Neural crest cell (in vitro differentiated cells): ENCODE measurements at regions not wholly inside any gene's neighbourhood (a gene's known extent, or its start where the extent isn't known, plus 50 kb on each side); places are given as distances from the start of the nearest gene placed in this dataset.

Source experiments
- DNase-seq: peaks from one replicate; pipeline ENCODE4 v3.0.0; 2021; ENCODE audit warnings: low read depth, mixed read lengths, low spot score
- H3K27ac Mint-ChIP-seq: one replicate; pipeline ENCODE4 v1.8.0; 2021; ENCODE audit warnings: mild to moderate bottlenecking, mixed read lengths; ENCODE audit not compliant: unreplicated experiment
- H3K27me3 Mint-ChIP-seq: 2 replicates; pipeline ENCODE4 v1.8.0; 2021; ENCODE audit warnings: low read depth, mild to moderate bottlenecking, mixed read lengths
- H3K36me3 Mint-ChIP-seq: 2 replicates; pipeline ENCODE4 v1.8.0; 2021; ENCODE audit warnings: low read depth, mild to moderate bottlenecking, mixed read lengths
- H3K4me1 Mint-ChIP-seq: 2 replicates; pipeline ENCODE4 v1.8.0; 2021; ENCODE audit warnings: mixed read lengths
- H3K4me3 Mint-ChIP-seq: one replicate; pipeline ENCODE4 v1.8.0; 2021; ENCODE audit warnings: mild to moderate bottlenecking, mixed read lengths
- H3K9me3 Mint-ChIP-seq: 2 replicates; pipeline ENCODE4 v1.8.0; 2021; ENCODE audit warnings: mixed read lengths
- CTCF ChIP-seq: fragments of 200-600 bp; sonication (generic); conservative IDR thresholded peaks from 2 replicates; pipeline ENCODE4 v1.5.0; 2021; ENCODE audit warnings: antibody characterized with exemption, mild to moderate bottlenecking

DNA sequence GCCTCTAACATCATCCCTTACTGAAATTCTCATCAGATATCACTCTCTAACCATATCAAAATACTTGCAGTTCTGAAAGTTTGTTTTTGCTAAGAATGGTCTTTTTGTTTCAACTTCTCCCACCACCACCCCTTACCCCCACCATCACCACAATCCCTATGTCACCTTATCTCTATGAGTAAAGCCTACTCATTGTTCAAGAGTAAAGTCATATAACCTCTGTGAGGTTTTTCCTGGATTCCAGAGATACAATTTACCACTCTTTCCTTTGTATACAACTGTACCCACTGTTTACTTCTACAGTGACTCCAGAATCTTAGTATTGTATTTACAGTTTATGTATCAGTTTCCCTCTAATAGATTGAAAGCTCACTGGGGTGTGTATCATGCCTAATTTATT is 158.0 kb upstream of the PCDH10 start:
- no peaks in the 10 kb centered on the region for H3K9me3 Mint-ChIP-seq
- no peaks in the 10 kb centered on the region for H3K27me3 Mint-ChIP-seq
- DNase-seq, result no peak
- H3K36me3 Mint-ChIP-seq, result no peaks in the 10 kb centered on the region
- H3K27ac Mint-ChIP-seq, result no peak overlapping the region
- TF ChIP-seq CTCF, result no peak
- H3K4me1 Mint-ChIP-seq, result peaks cover 17% of the 10 kb centered on the region
- no peak overlapping the region for H3K4me3 Mint-ChIP-seq

- no peak for DNase-seq
- Mint-ChIP-seq H3K4me1 (peaks cover 17% of the 10 kb centered on the region), H3K36me3 (no peaks in the 10 kb centered on the region), H3K9me3 (no peaks in the 10 kb centered on the region), H3K27ac (no peak overlapping the region), H3K4me3 (no peak overlapping the region), H3K27me3 (no peaks in the 10 kb centered on the region)
- TF ChIP-seq CTCF, result no peak
Observed at GRCh38 chr4:132992686-132993085, 156.4 kb upstream of the PCDH10 start.

DNA sequence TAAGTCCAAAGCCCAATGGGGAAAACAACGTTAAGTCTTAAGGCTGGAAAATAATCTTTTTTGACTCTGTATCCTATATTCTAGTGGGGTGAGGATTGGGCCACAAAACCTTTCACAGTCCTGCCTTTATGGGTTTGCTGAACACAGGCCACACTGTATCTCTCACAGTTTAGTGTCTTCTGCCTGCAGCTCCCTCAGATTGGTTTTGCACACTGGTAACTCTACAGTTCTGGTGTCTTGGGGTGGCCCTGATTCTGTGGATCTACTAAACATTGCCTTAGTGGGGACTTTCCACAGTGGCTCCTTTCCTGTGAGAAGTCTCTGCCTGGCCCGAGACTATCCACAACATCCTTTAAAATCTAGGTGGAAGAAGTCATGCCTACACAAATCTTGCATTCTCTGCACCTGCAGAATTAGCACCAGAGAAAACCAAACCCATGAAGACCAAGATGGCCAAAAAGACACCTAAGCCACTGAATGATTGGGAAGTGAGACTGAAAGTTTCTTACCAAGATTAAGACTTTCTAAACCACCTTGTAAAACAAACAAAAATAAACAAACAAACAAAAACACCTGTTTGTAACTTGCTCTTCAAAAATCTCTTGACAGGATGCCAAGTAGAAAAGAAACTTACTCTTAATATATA is 150.4 kb upstream of the PCDH10 start:
- Mint-ChIP-seq H3K9me3 (peaks cover 16% of the 10 kb centered on the region), H3K27ac (no peak overlapping the region), H3K4me3 (no peak overlapping the region), H3K4me1 (peaks cover 9% of the 10 kb centered on the region), H3K36me3 (peaks cover 4% of the 10 kb centered on the region), H3K27me3 (no peaks in the 10 kb centered on the region)
- DNase-seq, result no peak
- no peak for TF ChIP-seq CTCF

DNA sequence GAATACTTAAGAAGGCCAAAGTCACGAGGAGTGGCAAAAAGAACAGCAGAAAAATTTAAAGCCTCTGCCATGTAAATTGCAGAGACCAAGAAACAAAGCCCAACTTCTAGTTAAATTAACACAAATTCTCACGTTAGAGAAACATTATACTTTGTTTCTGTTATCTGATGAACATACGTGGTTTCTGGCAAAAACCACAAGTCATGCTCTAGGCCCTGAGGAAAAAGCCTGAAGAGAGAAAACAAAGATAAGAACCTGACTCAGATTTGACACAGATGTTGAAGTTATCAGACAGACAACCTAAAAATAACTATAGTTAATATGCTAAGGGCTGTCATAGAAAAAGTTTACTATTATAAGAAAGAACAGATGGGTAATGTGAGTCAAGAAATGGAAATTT is 149.1 kb upstream of the PCDH10 start:
- DNase-seq, result no peak
- no peak for TF ChIP-seq CTCF
- H3K4me3 Mint-ChIP-seq, result no peak overlapping the region
- H3K9me3 Mint-ChIP-seq, result peaks cover 16% of the 10 kb centered on the region
- H3K4me1 Mint-ChIP-seq, result no peaks in the 10 kb centered on the region
- peaks cover 4% of the 10 kb centered on the region for H3K36me3 Mint-ChIP-seq
- H3K27ac Mint-ChIP-seq, result no peak overlapping the region
- H3K27me3 Mint-ChIP-seq, result no peaks in the 10 kb centered on the region

GRCh38 chr4:133003169-133003568 is 145.9 kb upstream of the PCDH10 start:
- H3K4me1 Mint-ChIP-seq, result no peaks in the 10 kb centered on the region
- H3K27ac Mint-ChIP-seq, result no peak overlapping the region
- TF ChIP-seq CTCF, result no peak
- H3K27me3 Mint-ChIP-seq, result no peaks in the 10 kb centered on the region
- H3K9me3 Mint-ChIP-seq, result peaks cover 14% of the 10 kb centered on the region
- DNase-seq, result no peak
- peaks cover 4% of the 10 kb centered on the region for H3K36me3 Mint-ChIP-seq
- H3K4me3 Mint-ChIP-seq, result no peak overlapping the region
